Gastrocnemius medialis (tissue), 4 donors: ENCODE measurements at regions not wholly inside any gene's neighbourhood (a gene's known extent, or its start where the extent isn't known, plus 50 kb on each side); places are given as distances from the start of the nearest gene placed in this dataset.

Source experiments
- CTCF ChIP-seq, 5 experiments: fragments of 450-650 bp in 3 of 5; fragments of 200-600 bp in 2 of 5; sonication (generic) in 2 of 5; IDR thresholded peaks in 4 of 5; conservative IDR thresholded peaks in 1 of 5; 1 replicate in 4 of 5; 2 replicates in 1 of 5; pipeline ENCODE4 v1.5.1; 2016 to 2019; ENCODE audit warnings: antibody characterized with exemption in 5 of 5, mild to moderate bottlenecking in 3 of 5, moderate library complexity in 3 of 5
- POLR2A ChIP-seq, 2 donors: fragments of 450-650 bp; IDR thresholded peaks; one replicate each; pipeline ENCODE4 v1.6.1; 2017; ENCODE audit warnings: antibody characterized with exemption in 2 of 2, mild to moderate bottlenecking in 2 of 2, moderate library complexity in 2 of 2

- TF ChIP-seq CTCF (IDR thresholded peaks at IDR 0.05 in 4 of 5, conservative IDR thresholded peaks at IDR 0.05 in 1 of 5) (no peak), POLR2A (IDR thresholded peaks at IDR 0.05) (no peak)
These were observed 151.2 kb downstream of the TFAP2C start for GRCh38 chr20:56780266-56780665.
